GM20431 (cell line): ENCODE measurements at regions not wholly inside any gene's neighbourhood (a gene's known extent, or its start where the extent isn't known, plus 50 kb on each side); places are given as distances from the start of the nearest gene placed in this dataset.

ENCODE experiments used
- in situ Hi-C: fragments of 300-500 bp; cut with MseI, MboI; formaldehyde crosslinking; loops from one replicate; pipeline ENCODE4 v1.15.0; 2020; ENCODE audit warnings: low sequenced_read_pairs; ENCODE audit not compliant: unreplicated experiment

GRCh38 chr18:78548261-78549058 is 431.2 kb upstream of the SALL3 start:
- in situ Hi-C loops = no loop called here

- in situ Hi-C loops = no loop called here
Observed at GRCh38 chr18:78549971-78550370, 429.6 kb upstream of the SALL3 start.

- in situ Hi-C loops = no loop called here
Observed at GRCh38 chr18:78554944-78555608, 424.5 kb upstream of the SALL3 start.

GRCh38 chr18:78557371-78557770 is 422.2 kb upstream of the SALL3 start:
- in situ Hi-C loops = no loop called here

GRCh38 chr18:78558101-78558810 is 421.4 kb upstream of the SALL3 start:
- in situ Hi-C loops = no loop called here

- in situ Hi-C loops = no loop called here
Observed at GRCh38 chr18:78558948-78559347, 420.7 kb upstream of the SALL3 start.

GRCh38 chr18:78559584-78559983 is 420.0 kb upstream of the SALL3 start:
- in situ Hi-C loops = no loop called here

- in situ Hi-C loops = no loop called here
Observed at GRCh38 chr18:78561757-78562510, 417.7 kb upstream of the SALL3 start.

GRCh38 chr18:78562531-78562961 is 417.1 kb upstream of the SALL3 start:
- in situ Hi-C loops = no loop called here

- in situ Hi-C loops = no loop called here
Observed at GRCh38 chr18:78563110-78563509, 416.5 kb upstream of the SALL3 start.

GRCh38 chr18:78564030-78564429 is 415.6 kb upstream of the SALL3 start:
- in situ Hi-C loops = no loop called here

- in situ Hi-C loops = no loop called here
Observed at GRCh38 chr18:78564518-78564917, 415.1 kb upstream of the SALL3 start.

- in situ Hi-C loops = no loop called here
Observed at GRCh38 chr18:78565240-78565639, 414.4 kb upstream of the SALL3 start.

GRCh38 chr18:78566065-78566464 is 413.6 kb upstream of the SALL3 start:
- in situ Hi-C loops = no loop called here

- in situ Hi-C loops = no loop called here
Observed at GRCh38 chr18:78566720-78567119, 412.9 kb upstream of the SALL3 start.

- in situ Hi-C loops = no loop called here
Observed at GRCh38 chr18:78571063-78571785, 408.4 kb upstream of the SALL3 start.

- in situ Hi-C loops = no loop called here
Observed at GRCh38 chr18:78571831-78572347, 407.7 kb upstream of the SALL3 start.

- in situ Hi-C loops = no loop called here
Observed at GRCh38 chr18:78573773-78574172, 405.8 kb upstream of the SALL3 start.

- in situ Hi-C loops = no loop called here
Observed at GRCh38 chr18:78576967-78577366, 402.7 kb upstream of the SALL3 start.
